ENCODE measurements at regions not wholly inside any gene's neighbourhood (a gene's known extent, or its start where the extent isn't known, plus 50 kb on each side); places are given as distances from the start of the nearest gene placed in this dataset.

GRCh38 chr9:85157772-85158171 lies 488.2 kb downstream of the NTRK2 start:
- intact Hi-C loops (cut with micrococcal nuclease; ENCODE audit: unreplicated experiment): no loop called here
- DNase-seq (ENCODE audit: low spot score): no peak
- Histone ChIP-seq H3K4me1 (ENCODE audit: insufficient read depth, low read length, poor library complexity, severe bottlenecking) (no peaks in the 10 kb centered on the region), H3K9me2 (ENCODE audit: insufficient read depth, low read length) (no peaks in the 10 kb centered on the region), H2AFZ (ENCODE audit: low read length) (no peak overlapping the region), H4K20me1 (ENCODE audit: insufficient read depth, low read length) (no peaks in the 10 kb centered on the region), H3K4me2 (ENCODE audit: low read length) (no peak overlapping the region), H3K4me3 (ENCODE audit: low read depth, low read length, poor library complexity, severe bottlenecking) (no peak overlapping the region), H3K36me3 (ENCODE audit: insufficient read depth, low read length) (no peaks in the 10 kb centered on the region), H3K79me2 (ENCODE audit: insufficient read depth, low read depth, low read length) (no peaks in the 10 kb centered on the region), H3K9me3 (ENCODE audit: low read length) (no peaks in the 10 kb centered on the region), H3K27ac (ENCODE audit: low read depth, low read length, poor library complexity, severe bottlenecking) (no peak overlapping the region)
- BruUV-seq (replicated peaks): no TSS peak
- no peak for TF ChIP-seq EZH2phosphoT487 (IDR thresholded peaks at IDR 0.05; ENCODE audit: borderline replicate concordance, low read depth, low read length)
- TF ChIP-seq, protein P1, sequence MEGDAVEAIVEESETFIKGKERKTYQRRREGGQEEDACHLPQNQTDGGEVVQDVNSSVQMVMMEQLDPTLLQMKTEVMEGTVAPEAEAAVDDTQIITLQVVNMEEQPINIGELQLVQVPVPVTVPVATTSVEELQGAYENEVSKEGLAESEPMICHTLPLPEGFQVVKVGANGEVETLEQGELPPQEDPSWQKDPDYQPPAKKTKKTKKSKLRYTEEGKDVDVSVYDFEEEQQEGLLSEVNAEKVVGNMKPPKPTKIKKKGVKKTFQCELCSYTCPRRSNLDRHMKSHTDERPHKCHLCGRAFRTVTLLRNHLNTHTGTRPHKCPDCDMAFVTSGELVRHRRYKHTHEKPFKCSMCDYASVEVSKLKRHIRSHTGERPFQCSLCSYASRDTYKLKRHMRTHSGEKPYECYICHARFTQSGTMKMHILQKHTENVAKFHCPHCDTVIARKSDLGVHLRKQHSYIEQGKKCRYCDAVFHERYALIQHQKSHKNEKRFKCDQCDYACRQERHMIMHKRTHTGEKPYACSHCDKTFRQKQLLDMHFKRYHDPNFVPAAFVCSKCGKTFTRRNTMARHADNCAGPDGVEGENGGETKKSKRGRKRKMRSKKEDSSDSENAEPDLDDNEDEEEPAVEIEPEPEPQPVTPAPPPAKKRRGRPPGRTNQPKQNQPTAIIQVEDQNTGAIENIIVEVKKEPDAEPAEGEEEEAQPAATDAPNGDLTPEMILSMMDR (conservative IDR thresholded peaks at IDR 0.05; ENCODE audit: low read length): no peak
- POLR2A ChIA-PET: no interaction called here
- CTCF ChIA-PET (ENCODE audit: unreplicated experiment): no interaction called here

GRCh38 chr9:85156652-85157051 lies 487.1 kb downstream of the NTRK2 start:
- H4K20me1 ChIP-seq (ENCODE audit: insufficient read depth, low read length): no peaks in the 10 kb centered on the region
- H3K36me3 ChIP-seq (ENCODE audit: insufficient read depth, low read length): no peaks in the 10 kb centered on the region
- no peaks in the 10 kb centered on the region for H3K79me2 ChIP-seq (ENCODE audit: insufficient read depth, low read depth, low read length)
- no peak overlapping the region for H3K4me3 ChIP-seq (ENCODE audit: low read depth, low read length, poor library complexity, severe bottlenecking)
- no TSS peak for BruUV-seq (replicated peaks)
- ChIA-PET CTCF (ENCODE audit: unreplicated experiment) (no interaction called here), POLR2A (no interaction called here)
- no peaks in the 10 kb centered on the region for H3K9me3 ChIP-seq (ENCODE audit: low read length)
- H3K4me2 ChIP-seq (ENCODE audit: low read length): no peak overlapping the region
- intact Hi-C loops (cut with micrococcal nuclease; ENCODE audit: unreplicated experiment): no loop called here
- H3K27ac ChIP-seq (ENCODE audit: low read depth, low read length, poor library complexity, severe bottlenecking): no peak overlapping the region
- TF ChIP-seq EZH2phosphoT487 (IDR thresholded peaks at IDR 0.05; ENCODE audit: borderline replicate concordance, low read depth, low read length): no peak
- TF ChIP-seq, protein P1 (conservative IDR thresholded peaks at IDR 0.05; ENCODE audit: low read length): no peak
- no peaks in the 10 kb centered on the region for H3K9me2 ChIP-seq (ENCODE audit: insufficient read depth, low read length)
- DNase-seq (ENCODE audit: low spot score): no peak
- no peaks in the 10 kb centered on the region for H3K4me1 ChIP-seq (ENCODE audit: insufficient read depth, low read length, poor library complexity, severe bottlenecking)
- no peak overlapping the region for H2AFZ ChIP-seq (ENCODE audit: low read length)

DNA sequence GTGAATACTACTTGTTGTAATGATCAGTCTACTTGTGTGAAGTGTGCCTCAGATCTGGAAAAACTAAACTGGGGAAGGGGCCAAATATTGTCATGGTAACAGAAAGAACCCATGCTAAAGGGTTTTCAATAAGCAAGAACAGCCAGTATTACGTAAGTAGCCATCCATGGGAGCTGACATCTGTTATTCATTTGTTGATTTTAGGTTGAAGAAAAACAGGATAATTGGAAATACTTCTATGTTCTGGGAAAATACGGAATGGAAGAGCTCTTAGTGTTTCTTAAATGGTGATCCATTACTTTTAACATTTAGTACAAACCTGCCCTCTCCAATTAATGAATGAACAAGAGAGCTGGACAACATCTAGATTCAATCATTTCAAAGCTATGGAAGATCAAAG lies 485.8 kb downstream of the NTRK2 start:
- no peak for TF ChIP-seq EZH2phosphoT487 (IDR thresholded peaks at IDR 0.05; ENCODE audit: borderline replicate concordance, low read depth, low read length)
- TF ChIP-seq, protein P1 (conservative IDR thresholded peaks at IDR 0.05; ENCODE audit: low read length): no peak
- intact Hi-C loops (cut with micrococcal nuclease; ENCODE audit: unreplicated experiment): no loop called here
- Histone ChIP-seq H3K9me2 (ENCODE audit: insufficient read depth, low read length) (no peaks in the 10 kb centered on the region), H3K9me3 (ENCODE audit: low read length) (no peaks in the 10 kb centered on the region), H3K79me2 (ENCODE audit: insufficient read depth, low read depth, low read length) (no peaks in the 10 kb centered on the region), H3K4me3 (ENCODE audit: low read depth, low read length, poor library complexity, severe bottlenecking) (no peak overlapping the region), H3K27ac (ENCODE audit: low read depth, low read length, poor library complexity, severe bottlenecking) (no peak overlapping the region), H3K4me1 (ENCODE audit: insufficient read depth, low read length, poor library complexity, severe bottlenecking) (no peaks in the 10 kb centered on the region), H3K4me2 (ENCODE audit: low read length) (no peak overlapping the region), H3K36me3 (ENCODE audit: insufficient read depth, low read length) (no peaks in the 10 kb centered on the region), H2AFZ (ENCODE audit: low read length) (no peak overlapping the region), H4K20me1 (ENCODE audit: insufficient read depth, low read length) (no peaks in the 10 kb centered on the region)
- POLR2A ChIA-PET: interaction anchor here (0.6 kb wide), 1 partner anchor 9 kb away, joined by 7 read pairs; no protein-coding TSS in a partner anchor
- no TSS peak for BruUV-seq (replicated peaks)
- CTCF ChIA-PET (ENCODE audit: unreplicated experiment): no interaction called here
- no peak for DNase-seq (ENCODE audit: low spot score)
